ENCODE measurements at regions not wholly inside any gene's neighbourhood (a gene's known extent, or its start where the extent isn't known, plus 50 kb on each side); places are given as distances from the start of the nearest gene placed in this dataset.
"Not testable (repeated sequence)": the region's sequence is repeated elsewhere in the genome, so short reads cannot be mapped to it uniquely, and the experiment has no call there.

- Histone ChIP-seq H3K9me3 (ENCODE audit: control insufficient read depth, low read depth, low read length) (no peaks in the 10 kb centered on the region), H3K27me3 (ENCODE audit: control insufficient read depth, insufficient read depth, low read length) (no peaks in the 10 kb centered on the region), H3K27ac (ENCODE audit: low read length) (no peak overlapping the region), H3K4me1 (ENCODE audit: control insufficient read depth, insufficient read depth, low read length) (no peaks in the 10 kb centered on the region), H3K36me3 (ENCODE audit: control insufficient read depth, insufficient read depth, low read length) (no peaks in the 10 kb centered on the region), H3K4me3 (ENCODE audit: low read length) (no peak overlapping the region)
- no peak for DNase-seq
- 93% methylated on average over 3 of the region's 3 CpGs for WGBS (ENCODE audit: insufficient coverage, low lambda C conversion rate)
These were observed 143.2 kb upstream of the KYNU start for GRCh38 chr2:142734231-142734630.

GRCh38 chr2:142729814-142730213 is 147.7 kb upstream of the KYNU start:
- not testable (repeated sequence) for H3K27ac ChIP-seq (ENCODE audit: low read length); H3K36me3 ChIP-seq (ENCODE audit: control insufficient read depth, insufficient read depth, low read length); DNase-seq; H3K4me1 ChIP-seq (ENCODE audit: control insufficient read depth, insufficient read depth, low read length); H3K27me3 ChIP-seq (ENCODE audit: control insufficient read depth, insufficient read depth, low read length); H3K9me3 ChIP-seq (ENCODE audit: control insufficient read depth, low read depth, low read length); H3K4me3 ChIP-seq (ENCODE audit: low read length)
- WGBS (ENCODE audit: insufficient coverage, low lambda C conversion rate): no CpG with 5 or more reads among the region's 1 CpG

DNA sequence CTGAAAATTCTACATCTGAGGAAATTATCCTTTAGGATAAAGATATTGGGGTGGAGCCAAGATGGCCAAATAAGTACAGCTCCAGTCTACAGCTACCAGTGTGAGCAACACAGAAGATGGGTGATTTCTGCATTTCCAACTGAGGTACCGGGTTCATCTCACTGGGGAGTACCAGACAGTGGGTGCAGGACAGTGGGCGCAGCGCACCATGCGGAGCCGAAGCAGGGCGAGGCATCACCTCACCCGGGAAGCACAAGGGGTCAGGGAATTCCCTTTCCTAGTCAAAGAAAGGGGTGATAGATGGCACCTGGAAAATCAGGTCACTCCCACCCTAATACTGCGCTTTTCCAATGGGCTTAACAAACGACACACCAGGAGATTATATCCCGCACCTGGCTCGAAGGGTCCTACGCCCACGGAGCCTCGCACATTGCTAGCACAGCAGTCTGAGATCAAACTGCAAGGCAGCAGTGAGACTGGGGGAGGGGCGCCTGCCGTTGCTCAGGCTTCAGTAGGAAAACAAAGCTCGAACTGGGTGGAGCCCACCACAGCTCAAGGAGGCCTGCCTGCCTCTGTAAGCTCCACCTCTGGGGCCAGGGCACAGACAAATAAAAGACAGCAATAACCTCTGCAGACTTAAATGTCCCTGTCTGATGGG is 149.5 kb upstream of the KYNU start:
- no CpG with 5 or more reads among the region's 17 CpGs for WGBS (ENCODE audit: insufficient coverage, low lambda C conversion rate)

DNA sequence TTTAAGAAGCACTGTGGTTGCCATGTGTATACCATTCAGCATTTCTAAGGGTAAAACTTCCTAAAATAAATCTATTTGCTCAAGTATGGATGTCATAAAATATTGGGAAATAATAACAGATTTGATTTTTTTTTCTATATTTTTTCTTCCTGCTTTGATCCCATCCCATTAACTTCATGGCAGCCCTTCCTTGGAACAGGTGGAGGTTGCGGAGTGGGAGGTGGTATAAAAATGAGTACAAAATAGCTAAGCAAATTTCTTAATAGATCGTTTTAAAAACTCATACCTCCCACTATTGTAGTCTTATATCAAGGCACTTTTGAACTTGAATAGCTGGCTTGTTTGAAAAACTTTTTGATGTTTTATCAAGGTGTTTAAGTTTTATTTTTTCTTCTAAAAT is 152.1 kb upstream of the KYNU start:
- no peaks in the 10 kb centered on the region for H3K4me1 ChIP-seq (ENCODE audit: control insufficient read depth, insufficient read depth, low read length)
- H3K4me3 ChIP-seq (ENCODE audit: low read length): no peak overlapping the region
- no peaks in the 10 kb centered on the region for H3K27me3 ChIP-seq (ENCODE audit: control insufficient read depth, insufficient read depth, low read length)
- H3K36me3 ChIP-seq (ENCODE audit: control insufficient read depth, insufficient read depth, low read length): no peaks in the 10 kb centered on the region
- no peak for DNase-seq
- 100% methylated on average over 1 of the region's 2 CpGs for WGBS (ENCODE audit: insufficient coverage, low lambda C conversion rate)
- no peak overlapping the region for H3K27ac ChIP-seq (ENCODE audit: low read length)
- no peaks in the 10 kb centered on the region for H3K9me3 ChIP-seq (ENCODE audit: control insufficient read depth, low read depth, low read length)

More for the DNA sequence above, 149.5 kb upstream of the KYNU start:
- not testable (repeated sequence) for H3K4me3 ChIP-seq (ENCODE audit: low read length); H3K9me3 ChIP-seq (ENCODE audit: control insufficient read depth, low read depth, low read length); H3K36me3 ChIP-seq (ENCODE audit: control insufficient read depth, insufficient read depth, low read length); H3K4me1 ChIP-seq (ENCODE audit: control insufficient read depth, insufficient read depth, low read length); DNase-seq; H3K27ac ChIP-seq (ENCODE audit: low read length); H3K27me3 ChIP-seq (ENCODE audit: control insufficient read depth, insufficient read depth, low read length)

DNA sequence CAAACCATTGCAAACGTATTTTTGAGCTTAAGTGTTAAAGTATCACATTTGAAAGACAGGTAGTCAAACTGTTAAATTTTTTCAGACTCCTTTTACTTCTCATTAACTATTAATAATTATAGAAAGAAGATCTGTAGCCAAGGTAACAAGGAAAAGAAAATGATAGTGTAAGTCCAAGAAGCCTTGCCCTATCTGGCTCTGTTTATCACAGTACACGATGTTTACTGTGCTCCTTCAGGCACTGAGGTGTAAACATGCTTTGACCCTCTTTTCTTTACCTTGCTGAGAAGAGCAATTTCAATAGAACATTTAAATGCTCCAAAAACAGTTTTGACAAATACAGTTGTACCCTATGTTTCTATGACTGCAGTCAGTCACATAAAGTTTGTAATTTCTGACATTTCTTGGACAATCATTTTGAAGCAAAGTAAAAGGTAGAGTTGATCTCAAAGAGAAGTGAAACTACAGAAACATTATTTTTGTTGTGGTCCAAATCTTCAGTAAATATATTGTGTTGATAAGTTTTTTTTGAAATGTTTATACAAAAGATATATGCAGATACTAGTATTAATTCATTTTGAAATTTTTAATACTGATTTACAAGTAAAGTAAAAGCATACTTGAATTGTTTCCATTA is 152.6 kb upstream of the KYNU start:
- WGBS (ENCODE audit: insufficient coverage, low lambda C conversion rate): no CpG with 5 or more reads among the region's 2 CpGs
- no peak for DNase-seq
- no peak overlapping the region for H3K27ac ChIP-seq (ENCODE audit: low read length)

DNA sequence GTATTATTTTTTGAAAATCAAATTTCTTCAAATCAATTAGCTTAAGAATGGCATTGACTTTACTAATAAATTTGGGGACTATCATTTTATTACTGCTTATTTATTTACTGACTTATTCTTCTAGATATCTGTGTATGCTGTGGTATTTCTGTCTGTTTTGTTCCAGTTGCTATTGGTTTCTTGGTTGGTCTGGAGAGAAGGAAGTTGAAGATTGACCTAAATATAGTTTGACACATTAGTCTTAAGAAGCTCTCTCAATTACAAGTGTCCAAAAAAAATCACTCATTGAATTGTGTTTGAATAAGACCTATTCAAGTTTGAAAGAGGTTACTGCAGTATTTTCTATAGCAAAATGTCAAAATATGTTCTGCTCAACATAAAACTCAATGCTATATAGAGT is 153.3 kb upstream of the KYNU start:
- no peaks in the 10 kb centered on the region for H3K4me1 ChIP-seq (ENCODE audit: control insufficient read depth, insufficient read depth, low read length)
- no peak for DNase-seq
- no peaks in the 10 kb centered on the region for H3K36me3 ChIP-seq (ENCODE audit: control insufficient read depth, insufficient read depth, low read length)
- H3K27me3 ChIP-seq (ENCODE audit: control insufficient read depth, insufficient read depth, low read length): no peaks in the 10 kb centered on the region
- H3K27ac ChIP-seq (ENCODE audit: low read length): no peak overlapping the region
- no peaks in the 10 kb centered on the region for H3K9me3 ChIP-seq (ENCODE audit: control insufficient read depth, low read depth, low read length)
- no peak overlapping the region for H3K4me3 ChIP-seq (ENCODE audit: low read length)

More for the DNA sequence above, 152.6 kb upstream of the KYNU start:
- no peak overlapping the region for H3K4me3 ChIP-seq (ENCODE audit: low read length)
- no peaks in the 10 kb centered on the region for H3K27me3 ChIP-seq (ENCODE audit: control insufficient read depth, insufficient read depth, low read length)
- no peaks in the 10 kb centered on the region for H3K9me3 ChIP-seq (ENCODE audit: control insufficient read depth, low read depth, low read length)
- H3K4me1 ChIP-seq (ENCODE audit: control insufficient read depth, insufficient read depth, low read length): no peaks in the 10 kb centered on the region
- H3K36me3 ChIP-seq (ENCODE audit: control insufficient read depth, insufficient read depth, low read length): no peaks in the 10 kb centered on the region

DNA sequence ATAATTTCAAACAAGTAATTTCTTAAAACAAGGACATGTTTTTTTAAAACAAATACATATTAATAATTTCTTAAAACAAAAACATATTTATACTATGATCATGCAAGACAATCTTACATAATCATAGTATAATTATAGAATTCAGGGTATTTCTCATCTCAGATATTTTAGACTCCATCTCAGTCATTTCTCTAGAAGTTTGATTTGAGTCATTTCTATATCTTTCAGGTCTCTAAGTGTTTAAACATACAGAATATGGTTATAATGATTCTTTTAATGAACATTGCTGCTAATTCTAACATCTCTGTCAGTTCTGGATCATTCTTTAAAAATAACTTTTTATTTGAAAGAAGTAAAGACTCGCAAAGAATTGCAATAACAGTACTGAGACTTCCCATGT is 154.2 kb upstream of the KYNU start:
- Histone ChIP-seq H3K4me3 (ENCODE audit: low read length) (no peak overlapping the region), H3K27ac (ENCODE audit: low read length) (no peak overlapping the region), H3K4me1 (ENCODE audit: control insufficient read depth, insufficient read depth, low read length) (no peaks in the 10 kb centered on the region), H3K9me3 (ENCODE audit: control insufficient read depth, low read depth, low read length) (no peaks in the 10 kb centered on the region), H3K27me3 (ENCODE audit: control insufficient read depth, insufficient read depth, low read length) (no peaks in the 10 kb centered on the region), H3K36me3 (ENCODE audit: control insufficient read depth, insufficient read depth, low read length) (no peaks in the 10 kb centered on the region)
- WGBS (ENCODE audit: insufficient coverage, low lambda C conversion rate): 100% methylated on average over 1 of the region's 1 CpG
- no peak for DNase-seq

DNA sequence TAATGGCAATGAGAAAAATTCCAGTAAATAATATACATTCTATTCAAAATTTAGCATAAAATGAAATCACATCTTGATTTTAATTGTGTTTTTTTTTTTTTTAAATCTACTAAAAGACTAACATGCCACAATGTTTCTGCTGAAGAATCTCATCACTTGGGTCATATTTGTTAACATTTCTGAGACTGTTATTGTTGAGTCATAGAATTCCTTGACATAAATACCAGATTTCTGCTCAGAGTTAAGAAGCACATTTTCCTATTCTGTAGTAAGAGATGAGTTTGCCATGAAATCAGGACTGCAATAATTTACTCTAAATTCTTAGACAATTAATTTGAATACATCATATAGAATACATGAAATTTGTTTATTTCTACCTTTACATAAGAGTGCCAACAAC is 154.9 kb upstream of the KYNU start:
- H3K36me3 ChIP-seq (ENCODE audit: control insufficient read depth, insufficient read depth, low read length): no peaks in the 10 kb centered on the region

DNA sequence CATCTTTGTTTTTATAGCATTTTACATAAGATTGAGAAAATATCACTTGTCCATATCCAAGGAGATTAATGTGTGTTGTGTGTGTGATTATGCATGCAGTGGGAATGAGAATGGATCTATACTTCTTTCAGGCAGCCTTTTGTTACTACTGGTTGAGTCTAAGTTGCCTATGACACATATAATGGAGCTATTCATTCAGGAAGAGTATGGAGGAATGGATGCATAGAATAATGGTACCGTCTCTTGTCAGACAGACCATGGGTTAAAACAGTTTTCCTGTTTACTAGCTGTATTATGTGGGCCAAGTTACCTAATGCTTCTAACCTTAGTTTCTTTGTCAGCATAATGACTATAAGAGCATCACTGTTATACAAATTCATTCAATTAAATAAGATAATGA is 155.4 kb upstream of the KYNU start:
- no peak overlapping the region for H3K27ac ChIP-seq (ENCODE audit: low read length)
- no peaks in the 10 kb centered on the region for H3K27me3 ChIP-seq (ENCODE audit: control insufficient read depth, insufficient read depth, low read length)
- no peaks in the 10 kb centered on the region for H3K36me3 ChIP-seq (ENCODE audit: control insufficient read depth, insufficient read depth, low read length)
- no peaks in the 10 kb centered on the region for H3K4me1 ChIP-seq (ENCODE audit: control insufficient read depth, insufficient read depth, low read length)
- no peak overlapping the region for H3K4me3 ChIP-seq (ENCODE audit: low read length)
- no CpG with 5 or more reads among the region's 1 CpG for WGBS (ENCODE audit: insufficient coverage, low lambda C conversion rate)
- DNase-seq: no peak
- H3K9me3 ChIP-seq (ENCODE audit: control insufficient read depth, low read depth, low read length): no peaks in the 10 kb centered on the region

More for the DNA sequence above, 154.9 kb upstream of the KYNU start:
- Histone ChIP-seq H3K9me3 (ENCODE audit: control insufficient read depth, low read depth, low read length) (no peaks in the 10 kb centered on the region), H3K4me3 (ENCODE audit: low read length) (no peak overlapping the region), H3K4me1 (ENCODE audit: control insufficient read depth, insufficient read depth, low read length) (no peaks in the 10 kb centered on the region), H3K27ac (ENCODE audit: low read length) (no peak overlapping the region), H3K27me3 (ENCODE audit: control insufficient read depth, insufficient read depth, low read length) (no peaks in the 10 kb centered on the region)
- DNase-seq: no peak

GRCh38 chr2:142721015-142721414 is 156.4 kb upstream of the KYNU start:
- H3K4me1 ChIP-seq (ENCODE audit: control insufficient read depth, insufficient read depth, low read length): no peaks in the 10 kb centered on the region
- 100% methylated on average over 1 of the region's 2 CpGs for WGBS (ENCODE audit: insufficient coverage, low lambda C conversion rate)
- H3K4me3 ChIP-seq (ENCODE audit: low read length): no peak overlapping the region
- H3K27me3 ChIP-seq (ENCODE audit: control insufficient read depth, insufficient read depth, low read length): no peaks in the 10 kb centered on the region
- no peak for DNase-seq
- H3K27ac ChIP-seq (ENCODE audit: low read length): no peak overlapping the region
- no peaks in the 10 kb centered on the region for H3K9me3 ChIP-seq (ENCODE audit: control insufficient read depth, low read depth, low read length)
- no peaks in the 10 kb centered on the region for H3K36me3 ChIP-seq (ENCODE audit: control insufficient read depth, insufficient read depth, low read length)

GRCh38 chr2:142718576-142719155 is 158.8 kb upstream of the KYNU start:
- no peaks in the 10 kb centered on the region for H3K27me3 ChIP-seq (ENCODE audit: control insufficient read depth, insufficient read depth, low read length)
- no peaks in the 10 kb centered on the region for H3K9me3 ChIP-seq (ENCODE audit: control insufficient read depth, low read depth, low read length)
- 62% methylated on average over 6 of the region's 7 CpGs for WGBS (ENCODE audit: insufficient coverage, low lambda C conversion rate)
- no peak overlapping the region for H3K27ac ChIP-seq (ENCODE audit: low read length)
- no peaks in the 10 kb centered on the region for H3K36me3 ChIP-seq (ENCODE audit: control insufficient read depth, insufficient read depth, low read length)
- H3K4me3 ChIP-seq (ENCODE audit: low read length): no peak overlapping the region
- H3K4me1 ChIP-seq (ENCODE audit: control insufficient read depth, insufficient read depth, low read length): no peaks in the 10 kb centered on the region
- no peak for DNase-seq
